ENCODE measurements at regions not wholly inside any gene's neighbourhood (a gene's known extent, or its start where the extent isn't known, plus 50 kb on each side); places are given as distances from the start of the nearest gene placed in this dataset.

GRCh38 chr6:71556141-71556540 lies 267.5 kb downstream of the OGFRL1 start:
- Mint-ChIP-seq H3K36me3 (ENCODE audit: low read depth) (peaks cover 9% of the 10 kb centered on the region), H3K4me3 (no peak overlapping the region), H3K9me3 (peaks cover 60% of the 10 kb centered on the region), H3K27ac (no peak overlapping the region), H3K4me1 (no peaks in the 10 kb centered on the region), H3K27me3 (ENCODE audit: low read depth) (no peaks in the 10 kb centered on the region)
- TF ChIP-seq, protein P1, sequence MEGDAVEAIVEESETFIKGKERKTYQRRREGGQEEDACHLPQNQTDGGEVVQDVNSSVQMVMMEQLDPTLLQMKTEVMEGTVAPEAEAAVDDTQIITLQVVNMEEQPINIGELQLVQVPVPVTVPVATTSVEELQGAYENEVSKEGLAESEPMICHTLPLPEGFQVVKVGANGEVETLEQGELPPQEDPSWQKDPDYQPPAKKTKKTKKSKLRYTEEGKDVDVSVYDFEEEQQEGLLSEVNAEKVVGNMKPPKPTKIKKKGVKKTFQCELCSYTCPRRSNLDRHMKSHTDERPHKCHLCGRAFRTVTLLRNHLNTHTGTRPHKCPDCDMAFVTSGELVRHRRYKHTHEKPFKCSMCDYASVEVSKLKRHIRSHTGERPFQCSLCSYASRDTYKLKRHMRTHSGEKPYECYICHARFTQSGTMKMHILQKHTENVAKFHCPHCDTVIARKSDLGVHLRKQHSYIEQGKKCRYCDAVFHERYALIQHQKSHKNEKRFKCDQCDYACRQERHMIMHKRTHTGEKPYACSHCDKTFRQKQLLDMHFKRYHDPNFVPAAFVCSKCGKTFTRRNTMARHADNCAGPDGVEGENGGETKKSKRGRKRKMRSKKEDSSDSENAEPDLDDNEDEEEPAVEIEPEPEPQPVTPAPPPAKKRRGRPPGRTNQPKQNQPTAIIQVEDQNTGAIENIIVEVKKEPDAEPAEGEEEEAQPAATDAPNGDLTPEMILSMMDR (IDR thresholded peaks at IDR 0.05; ENCODE audit: unreplicated experiment in 3 of 3), result no peak

- H3K4me1 Mint-ChIP-seq, result no peaks in the 10 kb centered on the region
- H3K27ac Mint-ChIP-seq, result no peak overlapping the region
- peaks cover 9% of the 10 kb centered on the region for H3K36me3 Mint-ChIP-seq (ENCODE audit: low read depth)
- peaks cover 51% of the 10 kb centered on the region for H3K9me3 Mint-ChIP-seq
- H3K4me3 Mint-ChIP-seq, result no peak overlapping the region
- TF ChIP-seq, protein P1 (IDR thresholded peaks at IDR 0.05; ENCODE audit: unreplicated experiment in 3 of 3), result no peak
- no peaks in the 10 kb centered on the region for H3K27me3 Mint-ChIP-seq (ENCODE audit: low read depth)
These were observed 270.4 kb downstream of the OGFRL1 start for GRCh38 chr6:71558974-71559373.

DNA sequence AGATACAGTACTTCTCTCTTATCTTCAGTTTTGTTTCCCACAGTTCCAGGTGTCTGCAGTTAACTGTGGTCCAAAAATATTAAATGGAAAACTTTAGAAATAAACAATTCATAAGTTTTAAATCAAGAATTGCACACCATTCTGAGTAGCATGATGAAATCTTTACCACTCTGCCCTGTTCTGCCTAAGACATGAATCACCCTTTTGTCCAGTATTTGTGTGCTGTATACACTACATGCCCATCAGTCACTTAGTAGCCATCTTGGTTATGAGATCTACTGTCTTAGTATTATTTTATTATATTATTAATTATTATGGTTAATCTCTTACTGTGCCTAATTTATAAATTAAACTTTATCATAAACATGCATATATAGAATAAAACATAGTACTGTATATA lies 279.0 kb downstream of the OGFRL1 start:
- TF ChIP-seq, protein P1 (IDR thresholded peaks at IDR 0.05; ENCODE audit: unreplicated experiment in 3 of 3), result no peak
- Mint-ChIP-seq H3K27ac (no peak overlapping the region), H3K27me3 (ENCODE audit: low read depth) (no peaks in the 10 kb centered on the region), H3K4me1 (no peaks in the 10 kb centered on the region), H3K9me3 (no peaks in the 10 kb centered on the region), H3K36me3 (ENCODE audit: low read depth) (no peaks in the 10 kb centered on the region), H3K4me3 (no peak overlapping the region)

- TF ChIP-seq, protein P1 (IDR thresholded peaks at IDR 0.05; ENCODE audit: unreplicated experiment in 3 of 3), result no peak
- Mint-ChIP-seq H3K36me3 (ENCODE audit: low read depth) (no peaks in the 10 kb centered on the region), H3K4me3 (no peak overlapping the region), H3K27ac (no peak overlapping the region), H3K9me3 (no peaks in the 10 kb centered on the region), H3K27me3 (ENCODE audit: low read depth) (no peaks in the 10 kb centered on the region), H3K4me1 (no peaks in the 10 kb centered on the region)
These were observed 289.2 kb downstream of the OGFRL1 start for GRCh38 chr6:71577766-71578165.

- Mint-ChIP-seq H3K36me3 (ENCODE audit: low read depth) (no peaks in the 10 kb centered on the region), H3K4me3 (no peak overlapping the region), H3K27me3 (ENCODE audit: low read depth) (no peaks in the 10 kb centered on the region), H3K4me1 (no peaks in the 10 kb centered on the region), H3K27ac (no peak overlapping the region), H3K9me3 (no peaks in the 10 kb centered on the region)
- TF ChIP-seq, protein P1 (IDR thresholded peaks at IDR 0.05; ENCODE audit: unreplicated experiment in 3 of 3), result no peak
These were observed 291.3 kb downstream of the OGFRL1 start for GRCh38 chr6:71579902-71580301.

DNA sequence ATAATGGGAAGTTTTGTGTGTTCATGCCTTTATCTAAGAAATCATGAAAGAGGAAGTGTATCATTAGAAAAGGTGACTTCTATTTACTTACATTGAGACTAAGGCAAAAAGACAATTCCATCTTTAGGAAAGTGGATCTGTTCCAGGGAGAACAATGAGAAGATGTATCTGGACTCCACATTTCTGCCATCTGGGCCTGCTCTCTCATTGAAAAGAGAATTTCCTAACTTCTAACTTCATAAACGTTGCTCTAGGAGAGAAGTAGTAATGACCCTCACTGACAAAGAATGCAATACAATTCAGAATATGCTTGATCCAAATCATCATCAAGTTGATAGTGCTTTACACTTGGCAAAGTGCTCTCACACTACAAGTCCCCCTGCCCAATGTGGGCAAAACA lies 294.2 kb downstream of the OGFRL1 start:
- Mint-ChIP-seq H3K9me3 (no peaks in the 10 kb centered on the region), H3K36me3 (ENCODE audit: low read depth) (no peaks in the 10 kb centered on the region), H3K4me1 (no peaks in the 10 kb centered on the region), H3K27me3 (ENCODE audit: low read depth) (no peaks in the 10 kb centered on the region), H3K27ac (no peak overlapping the region), H3K4me3 (no peak overlapping the region)
- TF ChIP-seq, protein P1 (IDR thresholded peaks at IDR 0.05; ENCODE audit: unreplicated experiment in 3 of 3), result no peak
